NCI-H2227 (cell line): ENCODE measurements at regions not wholly inside any gene's neighbourhood (a gene's known extent, or its start where the extent isn't known, plus 50 kb on each side); places are given as distances from the start of the nearest gene placed in this dataset.

Experiments
- DNase-seq: peaks from one replicate; lab custom pipeline; 2025; ENCODE audit not compliant: unreplicated experiment; lab: John Stamatoyannopoulos, UW

GRCh38 chr6:54787825-54788224, 58.7 kb upstream of the FAM83B start:
- no peak for DNase-seq
